ENCODE measurements at regions not wholly inside any gene's neighbourhood (a gene's known extent, or its start where the extent isn't known, plus 50 kb on each side); places are given as distances from the start of the nearest gene placed in this dataset.

DNA sequence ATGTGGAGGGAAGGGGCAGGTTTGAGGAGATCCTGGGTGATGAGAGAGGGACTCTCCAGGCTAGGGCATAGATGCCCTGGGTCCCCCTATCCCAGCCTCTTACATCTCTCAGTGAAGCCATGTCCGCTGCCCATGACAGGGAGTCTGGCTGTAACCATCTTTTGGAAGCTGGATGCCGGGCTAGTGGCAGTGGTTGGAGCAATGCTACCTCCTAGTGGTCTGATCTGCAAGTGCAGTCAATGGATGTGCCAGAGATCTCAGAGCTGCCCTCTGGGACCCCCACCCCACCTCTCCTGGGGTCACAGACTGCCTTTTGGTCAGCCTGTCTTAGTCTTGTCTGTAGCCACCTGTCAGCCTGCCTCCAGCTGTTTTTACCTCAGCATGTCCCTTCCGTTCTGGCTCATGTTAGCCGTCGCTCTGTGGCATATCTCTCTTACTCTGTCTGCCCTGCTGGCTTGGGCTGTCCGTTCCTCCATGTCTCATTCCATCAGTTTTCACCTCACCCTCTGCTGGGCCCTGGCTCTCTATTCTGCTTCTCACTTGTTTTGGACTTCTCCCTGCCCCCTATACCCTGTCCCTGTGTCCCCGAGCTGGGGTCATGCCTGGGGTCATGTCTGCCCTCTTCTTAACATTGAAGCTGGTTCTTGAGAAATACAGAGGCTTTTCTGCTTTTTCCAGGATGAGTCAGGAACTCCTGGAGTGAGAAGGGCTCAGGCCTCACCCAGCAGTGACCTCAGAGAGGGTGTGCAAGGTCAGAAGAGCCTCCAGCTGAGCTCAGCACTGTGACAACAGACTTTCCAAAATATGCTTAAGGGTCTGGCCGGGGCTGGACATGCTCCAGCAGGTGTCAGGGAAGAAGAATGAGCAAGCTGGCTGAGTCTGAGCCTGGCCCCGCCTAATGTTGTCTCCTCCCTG lies 52.0 kb upstream of the THY1 start:
- TF ChIP-seq, protein P1, sequence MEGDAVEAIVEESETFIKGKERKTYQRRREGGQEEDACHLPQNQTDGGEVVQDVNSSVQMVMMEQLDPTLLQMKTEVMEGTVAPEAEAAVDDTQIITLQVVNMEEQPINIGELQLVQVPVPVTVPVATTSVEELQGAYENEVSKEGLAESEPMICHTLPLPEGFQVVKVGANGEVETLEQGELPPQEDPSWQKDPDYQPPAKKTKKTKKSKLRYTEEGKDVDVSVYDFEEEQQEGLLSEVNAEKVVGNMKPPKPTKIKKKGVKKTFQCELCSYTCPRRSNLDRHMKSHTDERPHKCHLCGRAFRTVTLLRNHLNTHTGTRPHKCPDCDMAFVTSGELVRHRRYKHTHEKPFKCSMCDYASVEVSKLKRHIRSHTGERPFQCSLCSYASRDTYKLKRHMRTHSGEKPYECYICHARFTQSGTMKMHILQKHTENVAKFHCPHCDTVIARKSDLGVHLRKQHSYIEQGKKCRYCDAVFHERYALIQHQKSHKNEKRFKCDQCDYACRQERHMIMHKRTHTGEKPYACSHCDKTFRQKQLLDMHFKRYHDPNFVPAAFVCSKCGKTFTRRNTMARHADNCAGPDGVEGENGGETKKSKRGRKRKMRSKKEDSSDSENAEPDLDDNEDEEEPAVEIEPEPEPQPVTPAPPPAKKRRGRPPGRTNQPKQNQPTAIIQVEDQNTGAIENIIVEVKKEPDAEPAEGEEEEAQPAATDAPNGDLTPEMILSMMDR (IDR thresholded peaks at IDR 0.05; ENCODE audit: borderline replicate concordance, extremely low read depth, low read length, poor library complexity, severe bottlenecking): peak; percentile 91
- no peak for TF ChIP-seq EZH2 (IDR thresholded peaks at IDR 0.05; ENCODE audit: borderline replicate concordance, low read depth, low read length, severe bottlenecking)
